ENCODE measurements at regions not wholly inside any gene's neighbourhood (a gene's known extent, or its start where the extent isn't known, plus 50 kb on each side); places are given as distances from the start of the nearest gene placed in this dataset.
A peak's percentile ranks its signal among the peaks of the same experiment; 100 is the strongest.

DNA sequence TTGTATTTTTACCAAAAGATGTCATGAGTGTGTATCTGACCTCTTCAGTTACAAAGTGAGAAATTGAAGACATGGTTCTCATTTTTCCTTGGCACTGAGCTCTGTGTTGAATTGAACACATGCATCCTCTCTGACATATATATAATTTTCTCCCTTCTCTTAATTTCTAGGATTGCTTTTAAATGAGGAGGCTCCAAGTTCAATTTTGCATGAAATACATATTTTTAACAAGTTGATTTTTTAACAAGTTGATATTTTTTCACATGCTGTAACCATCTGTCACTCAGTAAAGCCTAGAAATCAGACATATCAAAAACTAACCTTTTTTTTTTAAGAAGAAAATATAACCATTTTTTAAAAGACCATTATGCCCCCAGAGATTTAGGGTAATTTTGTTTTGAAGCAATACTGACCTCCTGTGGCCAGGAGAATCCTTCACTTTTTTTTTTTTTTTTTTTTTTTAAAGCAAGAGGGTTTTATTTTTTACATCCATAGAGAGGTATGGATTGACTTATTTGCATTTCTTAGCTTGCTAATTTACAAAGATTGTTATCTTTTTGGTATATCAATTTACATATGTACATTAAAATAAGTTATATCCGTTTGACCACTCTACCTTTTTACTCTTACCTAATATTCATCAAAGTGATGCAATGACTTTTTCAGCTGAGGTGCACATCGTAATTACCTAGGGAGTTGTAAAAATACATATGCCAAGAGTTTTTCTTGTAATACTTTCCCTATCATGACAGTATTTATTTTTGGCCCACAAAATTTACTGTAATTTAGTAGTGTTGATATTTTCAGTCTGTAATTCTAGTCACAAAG lies 161.8 kb downstream of the SOCS6 start:
- no peak for DNase-seq (ENCODE audit: low read depth in 4 of 4, low spot score in 2 of 4)

GRCh38 chr18:70448588-70448987 lies 159.7 kb downstream of the SOCS6 start:
- DNase-seq (ENCODE audit: low read depth in 4 of 4, low spot score in 2 of 4), result no peak

DNA sequence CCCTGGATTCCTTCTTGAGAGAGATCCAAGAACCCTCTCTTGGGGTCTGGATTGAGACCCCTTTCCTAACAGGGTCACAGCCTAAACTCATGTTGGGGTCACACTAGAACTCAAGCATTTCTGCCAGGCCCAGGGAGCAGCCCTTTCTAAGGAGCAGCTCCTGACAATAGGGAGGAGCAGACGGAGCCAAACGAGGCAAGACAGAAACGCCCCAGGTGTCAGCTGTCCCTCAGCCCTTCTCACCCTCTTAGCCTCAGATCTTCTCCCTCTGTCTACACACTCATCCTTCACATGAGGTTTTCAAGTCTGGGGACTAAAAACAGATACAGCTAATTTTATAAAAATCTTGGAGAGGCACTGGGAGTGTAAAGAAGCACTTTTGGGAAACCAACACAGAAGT lies 157.2 kb downstream of the SOCS6 start:
- DNase-seq (ENCODE audit: low read depth in 4 of 4, low spot score in 2 of 4), result no peak

DNA sequence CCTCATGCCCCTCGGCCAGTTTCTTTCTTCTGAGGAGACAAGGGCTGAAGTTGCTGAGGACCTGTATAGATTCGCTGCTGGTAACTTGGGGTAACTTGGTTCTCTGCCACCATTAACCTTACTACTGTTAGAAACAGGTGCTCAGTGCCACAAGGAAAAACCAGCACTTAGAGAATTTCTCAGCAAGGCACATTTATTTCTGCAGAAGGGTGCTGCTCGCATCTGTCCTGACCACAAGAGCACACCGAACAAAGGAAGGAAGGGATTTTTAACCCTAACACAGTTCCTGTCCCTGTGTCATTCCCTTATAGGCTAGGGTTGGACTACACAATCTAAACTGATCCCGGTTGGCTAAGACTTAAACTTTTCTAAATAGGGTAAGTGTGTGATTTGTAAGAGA lies 154.1 kb downstream of the SOCS6 start:
- no peak for DNase-seq (ENCODE audit: low read depth in 4 of 4, low spot score in 2 of 4)

- DNase-seq (ENCODE audit: low read depth in 4 of 4, low spot score in 2 of 4), result no peak
These were observed 144.1 kb downstream of the SOCS6 start for GRCh38 chr18:70432804-70433400.

DNA sequence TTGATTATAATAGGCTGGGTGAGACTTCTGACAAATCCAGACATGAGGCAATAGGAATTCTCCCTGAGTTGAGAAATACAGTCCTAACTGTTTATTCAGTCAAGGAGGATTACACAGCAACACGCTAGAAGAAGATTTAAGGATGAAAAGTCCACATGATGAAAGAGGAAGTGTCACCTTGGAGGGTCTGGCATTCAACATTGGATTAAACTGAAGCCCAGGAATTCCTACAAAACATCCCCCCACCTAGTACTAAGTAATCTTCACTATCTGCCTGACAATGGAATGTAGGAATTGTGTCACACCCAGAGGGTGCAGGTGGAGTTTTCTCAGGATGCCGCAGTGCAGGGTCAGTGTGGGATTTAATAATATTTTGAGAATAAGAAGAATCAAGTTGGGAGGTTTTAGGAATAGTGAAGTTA lies 142.4 kb downstream of the SOCS6 start:
- DNase-seq (ENCODE audit: low read depth in 4 of 4, low spot score in 2 of 4), result no peak

DNA sequence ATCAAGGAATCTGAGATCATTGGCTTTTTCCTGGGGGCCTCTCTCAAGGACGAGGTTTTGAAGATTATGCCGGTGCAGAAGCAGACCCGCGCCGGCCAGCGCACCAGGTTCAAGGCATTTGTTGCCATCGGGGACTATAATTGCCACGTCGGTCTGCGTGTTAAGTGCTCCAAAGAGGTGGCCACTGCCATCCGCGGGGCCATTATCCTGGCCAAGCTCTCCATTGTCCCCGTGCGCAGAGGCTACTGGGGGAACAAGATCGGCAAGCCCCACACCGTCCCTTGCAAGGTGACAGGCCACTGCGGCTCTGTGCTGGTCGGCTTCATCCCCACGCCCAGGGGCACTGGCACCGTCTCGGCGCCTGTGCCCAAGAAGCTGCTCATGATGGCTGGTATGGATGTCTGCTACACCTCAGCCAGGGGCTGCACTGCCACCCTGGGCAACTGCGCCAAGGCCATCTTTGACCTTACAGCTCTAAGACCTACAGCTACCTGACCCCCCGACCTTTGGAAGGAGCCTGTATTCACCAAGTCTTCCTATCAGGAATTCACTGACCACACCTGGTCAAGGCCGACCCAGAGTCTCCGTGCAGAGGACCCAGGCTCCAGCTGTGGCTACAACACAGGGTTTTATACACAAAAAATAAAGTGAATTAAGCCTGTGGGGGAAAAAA lies 141.8 kb downstream of the SOCS6 start:
- DNase-seq (ENCODE audit: low read depth in 4 of 4, low spot score in 2 of 4), result no peak

DNA sequence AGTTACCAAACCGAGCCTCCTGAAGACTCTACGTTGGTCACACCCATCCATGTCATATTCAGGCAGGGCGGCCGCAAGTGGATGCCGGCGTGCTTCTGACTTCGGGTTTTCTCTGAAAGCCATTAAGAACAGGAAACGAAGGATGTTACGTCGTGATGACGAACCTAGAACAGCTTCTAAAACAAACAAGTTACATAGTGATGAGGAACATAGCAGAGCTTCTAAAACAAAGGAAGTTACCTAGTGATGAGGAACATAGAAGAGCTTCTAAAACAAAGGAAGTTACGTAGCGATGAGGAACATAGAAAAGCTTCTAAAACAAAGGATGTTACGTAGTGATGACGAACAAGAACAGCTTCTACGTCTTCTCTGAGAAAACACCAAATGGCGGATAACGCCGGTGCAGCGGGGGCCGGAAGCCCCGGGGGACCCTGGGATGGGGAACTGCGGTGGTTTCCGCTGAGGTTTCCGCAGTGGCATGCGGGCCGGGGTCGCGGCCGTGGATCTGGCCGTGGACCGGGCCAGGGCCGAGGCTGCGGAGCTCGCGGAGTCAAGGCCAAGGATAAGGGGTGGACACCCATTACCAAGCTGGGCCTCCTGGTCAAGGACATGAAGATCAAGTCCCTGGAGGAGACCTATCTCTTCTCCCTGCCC lies 141.1 kb downstream of the SOCS6 start:
- DNase-seq (ENCODE audit: low read depth in 4 of 4, low spot score in 2 of 4), result no peak

DNA sequence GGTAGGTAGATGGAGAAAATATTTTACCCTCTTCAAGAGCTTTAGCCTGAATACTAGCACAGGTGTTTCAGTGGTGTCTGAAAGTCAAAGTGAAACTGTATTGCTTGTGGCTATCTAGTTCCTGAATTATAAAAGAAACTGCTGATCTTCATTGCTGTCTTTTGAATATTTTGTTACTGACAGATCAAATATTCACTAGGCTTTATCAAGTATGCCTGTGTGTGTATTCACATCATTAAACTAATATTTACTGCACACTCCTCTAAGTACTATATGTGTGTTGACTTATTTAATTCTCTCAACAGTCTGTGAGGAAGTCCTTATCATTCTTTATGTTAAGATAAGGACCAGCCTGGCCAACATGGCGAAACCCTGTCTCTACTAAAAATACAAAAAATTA lies 139.6 kb downstream of the SOCS6 start:
- DNase-seq (ENCODE audit: low read depth in 4 of 4, low spot score in 2 of 4), result no peak

- DNase-seq (ENCODE audit: low read depth in 4 of 4, low spot score in 2 of 4), result no peak
These were observed 138.0 kb downstream of the SOCS6 start for GRCh38 chr18:70426818-70427217.

DNA sequence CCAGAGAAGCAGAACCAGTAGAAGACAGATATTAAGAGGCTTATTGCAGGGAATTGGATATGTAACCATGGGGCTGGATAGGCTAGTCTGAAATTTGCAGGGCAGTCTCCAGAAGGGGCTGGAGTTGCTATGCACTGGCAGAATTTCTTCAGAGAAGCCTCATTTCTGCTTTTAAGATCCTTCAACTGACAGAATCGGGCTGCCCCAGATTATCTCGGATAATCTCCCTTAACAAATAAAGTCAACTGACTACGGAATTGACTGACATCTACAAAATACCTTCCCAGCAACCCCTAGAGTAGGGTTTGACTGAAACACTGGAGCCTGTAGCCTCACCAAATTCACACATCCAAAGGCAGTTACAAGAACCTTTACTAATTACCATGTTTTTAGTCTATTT lies 136.4 kb downstream of the SOCS6 start:
- no peak for DNase-seq (ENCODE audit: low read depth in 4 of 4, low spot score in 2 of 4)

DNA sequence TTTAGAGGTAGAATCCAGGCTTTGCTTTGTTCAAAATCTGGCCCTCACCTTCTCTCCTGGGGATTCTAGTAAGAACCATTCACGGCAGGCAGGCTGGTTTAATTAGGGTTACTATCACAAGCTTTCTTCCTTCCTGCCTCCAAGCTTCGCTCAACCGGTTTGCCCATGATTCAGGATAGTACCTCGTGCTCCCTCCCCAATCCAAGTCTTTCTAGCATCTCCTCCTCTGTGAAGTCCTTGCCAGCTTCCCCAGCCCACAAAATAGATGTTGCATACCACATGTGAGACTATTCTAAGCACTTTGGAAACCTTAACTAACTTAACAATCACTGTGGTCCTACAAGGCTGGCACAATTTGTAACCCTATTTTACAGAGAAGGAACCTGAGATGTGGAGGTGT lies 135.1 kb downstream of the SOCS6 start:
- DNase-seq (ENCODE audit: low read depth in 4 of 4, low spot score in 2 of 4), result no peak

GRCh38 chr18:70423120-70423519 lies 134.3 kb downstream of the SOCS6 start:
- DNase-seq (ENCODE audit: low read depth in 4 of 4, low spot score in 2 of 4), result no peak

DNA sequence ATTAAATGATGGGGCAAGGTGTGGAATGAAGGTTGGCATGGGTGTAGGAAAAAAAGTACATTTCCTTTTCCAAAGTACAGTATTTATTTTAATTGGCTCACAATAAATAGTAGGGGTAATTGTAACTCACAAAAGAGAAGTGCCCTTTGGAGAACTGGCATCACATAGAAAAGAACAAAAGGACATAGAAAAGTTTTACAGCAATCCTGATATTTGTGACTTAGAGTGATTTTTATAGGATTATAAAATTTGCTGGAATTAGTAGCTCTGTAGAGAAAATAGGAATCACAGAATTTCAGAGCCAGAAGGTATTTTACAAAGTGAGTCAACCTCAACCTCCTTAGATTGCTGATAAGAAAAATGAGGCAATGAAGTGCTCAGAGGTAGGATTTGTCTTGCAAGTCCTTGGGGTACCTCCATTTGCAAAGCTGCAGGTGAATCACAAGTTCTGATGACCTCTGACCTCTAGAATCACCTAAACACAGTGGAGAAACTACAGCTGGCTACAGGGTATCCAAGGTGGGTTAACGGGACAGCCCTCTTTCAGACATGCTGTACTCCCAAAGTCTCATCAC lies 133.6 kb downstream of the SOCS6 start:
- no peak for DNase-seq (ENCODE audit: low read depth in 4 of 4, low spot score in 2 of 4)

DNA sequence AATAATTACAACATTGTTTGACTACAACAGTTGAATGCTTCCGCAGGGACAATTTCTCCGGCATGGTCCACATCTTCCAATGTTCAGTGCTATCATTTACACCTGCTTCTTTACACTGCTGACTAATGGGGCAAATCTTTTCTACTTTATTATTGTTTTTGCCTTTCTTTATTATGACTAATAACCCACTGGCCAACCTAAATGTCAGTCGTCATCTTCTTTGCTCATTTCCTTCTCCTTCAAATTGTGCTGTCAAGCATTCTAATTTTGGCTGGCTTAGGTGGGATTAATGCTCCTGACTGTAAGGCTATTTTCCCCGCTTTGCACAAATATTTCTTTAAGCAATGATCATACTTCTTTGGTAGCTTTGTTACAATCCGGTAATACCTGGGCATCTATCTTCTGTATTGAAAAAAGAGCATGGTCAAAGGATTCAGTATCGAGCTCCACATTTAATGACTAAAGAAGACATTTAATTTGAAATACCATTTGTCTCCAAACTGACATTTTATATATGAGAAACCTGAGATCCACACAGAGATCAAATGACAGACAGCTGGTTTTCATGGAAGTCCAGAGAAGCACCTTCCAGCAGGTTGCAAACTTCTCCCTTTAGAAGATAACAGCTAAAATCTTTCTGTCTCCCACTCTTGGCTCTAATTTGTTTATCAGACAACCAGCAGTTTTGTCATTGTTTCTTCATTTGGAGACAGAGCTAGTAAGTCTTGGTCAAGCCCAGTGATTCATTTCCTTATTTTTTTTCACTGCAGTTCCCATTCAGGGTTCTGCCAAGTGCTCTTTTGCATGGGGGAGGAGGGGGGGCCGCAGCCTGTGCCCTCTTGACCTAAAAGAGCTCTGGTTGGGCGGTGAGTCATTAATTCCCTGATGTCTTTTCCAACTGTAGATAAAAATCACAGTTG lies 132.9 kb downstream of the SOCS6 start:
- DNase-seq (ENCODE audit: low read depth in 4 of 4, low spot score in 2 of 4), result peak in 2 of 4 donors; percentile 27 to 45

DNA sequence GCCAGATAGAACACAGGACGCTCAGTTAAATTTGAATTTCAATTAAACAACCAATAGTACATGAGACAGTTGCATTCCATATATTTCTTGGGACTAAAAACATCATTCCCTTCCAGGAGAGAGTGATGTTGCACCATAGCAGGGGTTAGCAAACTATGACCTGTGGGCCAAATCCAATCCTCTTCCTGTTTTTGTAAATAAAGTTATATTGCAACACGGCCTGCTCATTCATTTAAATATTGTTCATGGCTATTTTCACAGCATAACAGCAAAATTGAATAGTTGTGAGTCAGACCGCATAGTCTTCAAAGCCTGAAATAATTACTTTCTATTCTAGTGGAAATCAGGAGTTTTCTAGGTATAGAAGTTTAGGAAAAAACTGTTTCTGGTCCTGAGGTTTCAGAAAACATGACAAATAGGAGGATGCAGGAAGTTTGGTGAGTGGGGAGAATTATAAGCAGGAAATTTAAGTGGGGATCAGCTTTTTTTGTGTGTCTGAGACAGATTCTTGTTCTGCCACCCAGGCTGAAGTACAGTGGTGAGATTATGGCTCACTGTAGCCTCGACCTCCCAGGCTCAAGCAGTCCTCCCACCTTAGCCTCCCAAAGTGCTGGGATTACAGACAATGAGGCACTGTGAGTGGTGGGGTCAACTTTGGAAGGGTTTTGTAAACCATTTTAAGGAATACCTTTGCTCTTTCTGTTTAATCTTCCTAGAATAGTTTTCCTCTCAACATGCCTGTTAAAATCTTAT lies 131.5 kb downstream of the SOCS6 start:
- DNase-seq (ENCODE audit: low read depth in 4 of 4, low spot score in 2 of 4), result no peak

DNA sequence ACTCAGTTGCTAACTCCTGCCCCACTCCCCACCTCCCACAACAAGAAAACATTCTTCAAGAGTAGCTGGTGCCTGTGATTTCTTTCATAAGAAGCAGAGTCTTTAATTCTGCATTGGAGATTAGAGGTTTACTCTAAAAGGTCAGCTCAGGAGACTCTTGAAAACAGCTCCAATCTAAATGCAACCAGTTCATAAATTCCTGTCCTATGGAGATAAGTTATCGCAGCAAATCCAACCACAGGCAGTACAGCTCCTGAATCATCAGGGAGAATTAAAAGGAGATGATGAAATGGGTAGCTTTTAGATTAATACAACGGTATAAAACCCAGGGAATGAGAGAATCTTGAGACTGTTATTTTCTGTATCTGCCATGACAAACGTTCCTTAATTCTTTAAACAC lies 130.7 kb downstream of the SOCS6 start:
- no peak for DNase-seq (ENCODE audit: low read depth in 4 of 4, low spot score in 2 of 4)

DNA sequence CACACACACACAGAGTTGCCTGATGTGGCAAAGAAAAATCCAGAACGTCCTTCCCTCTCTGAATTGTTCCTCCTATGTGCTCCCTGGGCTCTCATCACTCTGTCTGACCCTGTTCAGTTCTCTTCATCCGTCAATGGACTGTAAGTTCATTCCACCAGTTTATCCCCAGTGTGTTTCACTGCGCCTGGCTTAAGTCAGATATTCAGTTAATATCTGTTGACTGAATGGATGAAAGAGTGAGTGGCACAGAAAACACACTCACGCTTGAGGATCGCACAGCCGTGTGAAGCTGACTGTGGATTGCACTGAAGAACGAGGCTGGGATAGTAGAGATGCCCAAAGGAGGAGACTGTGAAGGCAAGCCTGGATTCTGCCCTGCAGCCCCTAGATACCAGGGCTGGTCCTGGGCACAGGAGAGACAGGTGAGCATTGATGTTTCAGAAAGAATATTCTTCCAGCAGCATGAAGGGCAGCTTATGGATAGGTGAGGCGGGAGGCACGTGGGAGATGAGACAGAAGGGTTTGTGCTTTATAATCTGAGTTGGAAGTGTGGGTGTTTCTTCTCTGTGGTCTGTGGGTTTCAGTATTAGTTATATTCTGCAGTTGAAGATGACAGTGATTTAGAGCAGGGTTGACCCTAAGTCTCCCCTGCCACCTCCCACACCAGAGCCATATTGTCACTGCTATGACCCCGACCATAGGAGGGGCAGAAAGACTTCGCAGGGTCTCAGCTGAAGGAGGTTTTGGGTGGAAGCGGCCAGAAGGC lies 129.9 kb downstream of the SOCS6 start:
- DNase-seq (ENCODE audit: low read depth in 4 of 4, low spot score in 2 of 4), result no peak

All from left renal cortex interstitium (tissue), 4 donors.